HL-60 (cell line): ENCODE measurements at regions not wholly inside any gene's neighbourhood (a gene's known extent, or its start where the extent isn't known, plus 50 kb on each side); places are given as distances from the start of the nearest gene placed in this dataset.

ENCODE experiments used
- DNase-seq, 2 experiments: peaks; one replicate each; pipeline ENCODE4 v3.0.0-alpha.2; 2010 to 2020; ENCODE audit warnings: low read depth in 1 of 2, low spot score in 1 of 2
- H3K27ac ChIP-seq: fragments of 250-450 bp; sonication (Bioruptor Pico); replicated peaks from 2 replicates; pipeline ENCODE4 v1.5.1; 2020; ENCODE audit warnings: mild to moderate bottlenecking, moderate library complexity
- H3K27me3 ChIP-seq: fragments of 250-450 bp; sonication (Bioruptor Pico); 2 replicates; pipeline ENCODE4 v1.5.1; 2021; ENCODE audit warnings: mild to moderate bottlenecking, moderate library complexity; ENCODE audit not compliant: insufficient read depth, poor library complexity, severe bottlenecking
- H3K4me3 ChIP-seq: replicated peaks from 2 replicates; pipeline ENCODE4 v1.5.1; 2011; ENCODE audit warnings: mild to moderate bottlenecking, control low read depth, low read length; ENCODE audit not compliant: insufficient read depth
- GABPA ChIP-seq: IDR thresholded peaks from 2 replicates; pipeline ENCODE4 v1.6.1; 2012; ENCODE audit warnings: low read depth
- POLR2AphosphoS5 ChIP-seq: IDR thresholded peaks from 2 replicates; pipeline ENCODE4 v1.6.1; 2012; ENCODE audit warnings: low read depth
- REST ChIP-seq: IDR thresholded peaks from 2 replicates; pipeline ENCODE4 v1.6.1; 2012; ENCODE audit warnings: low read depth; ENCODE audit not compliant: insufficient replicate concordance
- SPI1 ChIP-seq: IDR thresholded peaks from 2 replicates; pipeline ENCODE4 v1.6.1; 2012; ENCODE audit warnings: low read depth, mild to moderate bottlenecking, borderline replicate concordance
- TF ChIP-seq, protein P1 (sequence below): IDR thresholded peaks from one replicate; pipeline ENCODE4 v1.5.1; 2011; ENCODE audit warnings: low read length, control low read depth, inconsistent platforms; ENCODE audit not compliant: insufficient read depth

GRCh38 chr2:176934131-176934530, 278.5 kb upstream of the HNRNPA3 start:
- H3K4me3 ChIP-seq = no peak overlapping the region
- H3K27ac ChIP-seq = no peak overlapping the region
- peaks cover 2% of the 10 kb centered on the region for H3K27me3 ChIP-seq
- DNase-seq = no peak
- TF ChIP-seq SPI1 (no peak), GABPA (no peak), REST (no peak)

DNA sequence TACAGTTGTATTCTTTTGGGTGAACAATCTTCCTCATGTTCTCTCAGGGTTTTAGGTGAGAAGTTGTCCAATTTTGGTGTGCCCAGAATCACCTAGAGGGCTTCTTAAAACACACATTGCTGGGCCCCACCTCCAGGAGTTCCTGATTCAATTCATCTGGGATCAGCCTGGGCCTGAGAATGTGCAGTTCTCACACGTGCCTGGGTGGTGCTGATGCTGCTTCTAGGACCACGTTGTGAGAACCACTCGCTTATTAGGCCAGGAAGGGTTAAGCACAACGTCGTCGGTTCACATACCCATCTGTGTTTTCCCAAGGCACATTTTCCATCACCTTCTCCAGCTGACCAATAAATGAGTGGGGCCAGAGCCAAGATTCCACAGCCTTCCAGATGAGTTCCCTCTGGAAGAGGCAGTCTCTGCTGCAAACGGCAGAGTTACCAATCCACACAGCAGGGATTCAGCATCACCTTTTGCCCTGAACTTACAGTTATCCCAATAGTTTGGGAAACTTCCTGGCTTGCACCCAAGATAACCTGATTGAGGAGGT, 277.7 kb upstream of the HNRNPA3 start:
- DNase-seq = no peak
- H3K4me3 ChIP-seq = no peak overlapping the region
- H3K27me3 ChIP-seq = peaks cover 2% of the 10 kb centered on the region
- H3K27ac ChIP-seq = no peak overlapping the region
- no peak for TF ChIP-seq POLR2AphosphoS5
- TF ChIP-seq REST = no peak
- no peak for TF ChIP-seq GABPA
- TF ChIP-seq, protein P1, sequence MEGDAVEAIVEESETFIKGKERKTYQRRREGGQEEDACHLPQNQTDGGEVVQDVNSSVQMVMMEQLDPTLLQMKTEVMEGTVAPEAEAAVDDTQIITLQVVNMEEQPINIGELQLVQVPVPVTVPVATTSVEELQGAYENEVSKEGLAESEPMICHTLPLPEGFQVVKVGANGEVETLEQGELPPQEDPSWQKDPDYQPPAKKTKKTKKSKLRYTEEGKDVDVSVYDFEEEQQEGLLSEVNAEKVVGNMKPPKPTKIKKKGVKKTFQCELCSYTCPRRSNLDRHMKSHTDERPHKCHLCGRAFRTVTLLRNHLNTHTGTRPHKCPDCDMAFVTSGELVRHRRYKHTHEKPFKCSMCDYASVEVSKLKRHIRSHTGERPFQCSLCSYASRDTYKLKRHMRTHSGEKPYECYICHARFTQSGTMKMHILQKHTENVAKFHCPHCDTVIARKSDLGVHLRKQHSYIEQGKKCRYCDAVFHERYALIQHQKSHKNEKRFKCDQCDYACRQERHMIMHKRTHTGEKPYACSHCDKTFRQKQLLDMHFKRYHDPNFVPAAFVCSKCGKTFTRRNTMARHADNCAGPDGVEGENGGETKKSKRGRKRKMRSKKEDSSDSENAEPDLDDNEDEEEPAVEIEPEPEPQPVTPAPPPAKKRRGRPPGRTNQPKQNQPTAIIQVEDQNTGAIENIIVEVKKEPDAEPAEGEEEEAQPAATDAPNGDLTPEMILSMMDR = no peak
- no peak for TF ChIP-seq SPI1

DNA sequence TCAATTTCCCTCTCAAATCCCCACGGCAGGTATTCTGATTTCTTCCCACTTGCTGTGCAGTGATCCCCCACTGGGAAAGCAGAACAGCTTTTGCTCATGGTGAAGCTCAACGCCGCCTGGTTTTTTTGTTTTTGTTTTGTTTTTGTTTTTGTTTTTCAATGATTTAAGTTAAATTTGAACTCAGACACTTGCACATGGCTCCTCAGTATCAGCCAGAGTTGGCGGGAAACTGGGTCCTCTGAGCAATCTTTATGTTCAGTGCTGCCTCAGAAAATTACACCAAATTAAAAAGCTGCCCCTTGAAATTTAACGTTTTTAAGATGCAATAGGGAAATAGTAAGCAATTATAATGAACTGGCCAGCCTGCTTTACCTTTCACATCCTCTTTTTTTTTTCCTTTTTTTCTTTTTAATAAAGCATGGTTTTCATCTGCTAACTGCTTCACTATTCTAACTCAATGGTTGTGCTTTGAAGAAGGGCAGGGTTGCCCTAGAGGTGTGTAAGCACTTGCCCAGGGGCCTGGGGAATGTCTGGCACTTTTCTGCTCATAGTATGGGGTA, 277.0 kb upstream of the HNRNPA3 start:
- no peak overlapping the region for H3K27ac ChIP-seq
- no peak overlapping the region for H3K4me3 ChIP-seq
- TF ChIP-seq SPI1 = no peak
- TF ChIP-seq, protein P1 = no peak
- TF ChIP-seq POLR2AphosphoS5 = no peak
- TF ChIP-seq REST = no peak
- no peak for TF ChIP-seq GABPA
- peaks cover 2% of the 10 kb centered on the region for H3K27me3 ChIP-seq
- DNase-seq = no peak
